MM.1S (cell line): ENCODE measurements at regions not wholly inside any gene's neighbourhood (a gene's known extent, or its start where the extent isn't known, plus 50 kb on each side); places are given as distances from the start of the nearest gene placed in this dataset.

Experiments
- EZH2 ChIP-seq: fragments of 300-600 bp; sonication (generic); optimal IDR thresholded peaks from 2 replicates; pipeline ENCODE3; 2017; ENCODE audit warnings: low read depth, mild to moderate bottlenecking, antibody characterized with exemption, low read length, mixed read lengths
- EZH2phosphoT487 ChIP-seq: fragments of 300-600 bp; sonication (generic); IDR thresholded peaks from 2 replicates; pipeline ENCODE4 v1.6.1; 2018; ENCODE audit warnings: antibody characterized with exemption, low read length
- TF ChIP-seq, protein P1 (sequence below): fragments of 300-600 bp; sonication (generic); IDR thresholded peaks from 2 replicates; pipeline ENCODE4 v1.5.1; 2016; ENCODE audit warnings: antibody characterized with exemption, low read length, mixed read lengths

GRCh38 chr14:25436906-25437305 is 387.0 kb upstream of the STXBP6 start:
- TF ChIP-seq EZH2 (no peak), EZH2phosphoT487 (no peak)
- TF ChIP-seq, protein P1, sequence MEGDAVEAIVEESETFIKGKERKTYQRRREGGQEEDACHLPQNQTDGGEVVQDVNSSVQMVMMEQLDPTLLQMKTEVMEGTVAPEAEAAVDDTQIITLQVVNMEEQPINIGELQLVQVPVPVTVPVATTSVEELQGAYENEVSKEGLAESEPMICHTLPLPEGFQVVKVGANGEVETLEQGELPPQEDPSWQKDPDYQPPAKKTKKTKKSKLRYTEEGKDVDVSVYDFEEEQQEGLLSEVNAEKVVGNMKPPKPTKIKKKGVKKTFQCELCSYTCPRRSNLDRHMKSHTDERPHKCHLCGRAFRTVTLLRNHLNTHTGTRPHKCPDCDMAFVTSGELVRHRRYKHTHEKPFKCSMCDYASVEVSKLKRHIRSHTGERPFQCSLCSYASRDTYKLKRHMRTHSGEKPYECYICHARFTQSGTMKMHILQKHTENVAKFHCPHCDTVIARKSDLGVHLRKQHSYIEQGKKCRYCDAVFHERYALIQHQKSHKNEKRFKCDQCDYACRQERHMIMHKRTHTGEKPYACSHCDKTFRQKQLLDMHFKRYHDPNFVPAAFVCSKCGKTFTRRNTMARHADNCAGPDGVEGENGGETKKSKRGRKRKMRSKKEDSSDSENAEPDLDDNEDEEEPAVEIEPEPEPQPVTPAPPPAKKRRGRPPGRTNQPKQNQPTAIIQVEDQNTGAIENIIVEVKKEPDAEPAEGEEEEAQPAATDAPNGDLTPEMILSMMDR = no peak
